Urinary bladder (tissue), 3 donors: ENCODE measurements at regions not wholly inside any gene's neighbourhood (a gene's known extent, or its start where the extent isn't known, plus 50 kb on each side); places are given as distances from the start of the nearest gene placed in this dataset.

Experiments
- DNase-seq: peaks from one replicate; pipeline ENCODE4 v3.0.0-alpha.2; 2015; ENCODE audit errors: extremely low spot score
- H3K27ac ChIP-seq: one replicate; pipeline ENCODE4 v1.5.1; 2013; ENCODE audit warnings: low read depth, mild to moderate bottlenecking, moderate library complexity
- H3K36me3 ChIP-seq: one replicate; pipeline ENCODE4 v1.6.1; 2013; ENCODE audit warnings: mild to moderate bottlenecking, moderate library complexity; ENCODE audit not compliant: insufficient read depth
- H3K4me1 ChIP-seq: one replicate; pipeline ENCODE4 v1.6.1; 2013; ENCODE audit warnings: mild to moderate bottlenecking, moderate library complexity; ENCODE audit not compliant: insufficient read depth
- H3K4me3 ChIP-seq: one replicate; pipeline ENCODE4 v1.5.1; 2013; ENCODE audit warnings: low read depth, low read length
- WGBS: extraction: QIAGEN DNeasy Blood & Tissue Kit; methylation state at CpG from one replicate; pipeline ENCODE4 v1.1.7; 2013; 5-methylcytosine and 5-hydroxymethylcytosine counted together
- donor health status: healthy with polysubstance abuse.
- donor health status: healthy.

GRCh38 chr7:106463851-106464611, 179.2 kb upstream of the NAMPT start:
- WGBS, result 73% methylated on average over 2 of the region's 2 CpGs
- H3K4me1 ChIP-seq, result no peaks in the 10 kb centered on the region
- no peak for DNase-seq
- H3K36me3 ChIP-seq, result no peaks in the 10 kb centered on the region
- no peak overlapping the region for H3K27ac ChIP-seq
- no peak overlapping the region for H3K4me3 ChIP-seq

GRCh38 chr7:106462914-106463482, 178.2 kb upstream of the NAMPT start:
- H3K4me1 ChIP-seq, result no peaks in the 10 kb centered on the region
- 55% methylated on average over 3 of the region's 3 CpGs for WGBS
- no peak overlapping the region for H3K4me3 ChIP-seq
- H3K36me3 ChIP-seq, result no peaks in the 10 kb centered on the region
- no peak overlapping the region for H3K27ac ChIP-seq
- DNase-seq, result no peak

DNA sequence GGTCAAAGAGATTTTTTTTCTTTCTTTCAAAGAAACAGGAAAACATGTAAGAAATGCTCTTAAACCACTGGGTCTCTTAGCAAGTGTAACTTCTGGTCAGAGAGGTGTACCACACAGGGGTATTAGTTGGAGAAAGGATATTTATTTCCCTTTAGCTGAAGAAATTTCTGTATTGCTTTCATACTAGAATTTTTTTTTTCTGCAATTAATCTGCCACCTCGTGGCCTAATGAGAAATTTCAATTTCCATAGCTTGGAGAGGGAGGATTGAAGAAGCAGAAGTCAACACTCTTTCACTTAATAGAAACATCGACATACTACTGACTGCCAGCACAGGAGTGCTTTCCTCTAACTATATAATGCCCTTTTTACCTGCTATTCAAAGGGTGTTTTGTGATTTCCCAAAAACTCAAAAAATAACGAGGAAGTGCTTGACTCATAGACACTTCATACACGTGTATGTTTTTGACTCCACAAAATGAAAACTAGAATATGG, 177.6 kb upstream of the NAMPT start:
- 44% methylated on average over 4 of the region's 4 CpGs for WGBS
- H3K4me1 ChIP-seq, result no peaks in the 10 kb centered on the region
- H3K27ac ChIP-seq, result no peak overlapping the region
- H3K4me3 ChIP-seq, result no peak overlapping the region
- no peaks in the 10 kb centered on the region for H3K36me3 ChIP-seq
- no peak for DNase-seq

- H3K27ac ChIP-seq, result no peak overlapping the region
- no peaks in the 10 kb centered on the region for H3K4me1 ChIP-seq
- DNase-seq, result no peak
- 80% methylated on average over 6 of the region's 6 CpGs for WGBS
- H3K4me3 ChIP-seq, result no peak overlapping the region
- H3K36me3 ChIP-seq, result no peaks in the 10 kb centered on the region
These were observed 176.0 kb upstream of the NAMPT start for GRCh38 chr7:106460792-106461254.

DNA sequence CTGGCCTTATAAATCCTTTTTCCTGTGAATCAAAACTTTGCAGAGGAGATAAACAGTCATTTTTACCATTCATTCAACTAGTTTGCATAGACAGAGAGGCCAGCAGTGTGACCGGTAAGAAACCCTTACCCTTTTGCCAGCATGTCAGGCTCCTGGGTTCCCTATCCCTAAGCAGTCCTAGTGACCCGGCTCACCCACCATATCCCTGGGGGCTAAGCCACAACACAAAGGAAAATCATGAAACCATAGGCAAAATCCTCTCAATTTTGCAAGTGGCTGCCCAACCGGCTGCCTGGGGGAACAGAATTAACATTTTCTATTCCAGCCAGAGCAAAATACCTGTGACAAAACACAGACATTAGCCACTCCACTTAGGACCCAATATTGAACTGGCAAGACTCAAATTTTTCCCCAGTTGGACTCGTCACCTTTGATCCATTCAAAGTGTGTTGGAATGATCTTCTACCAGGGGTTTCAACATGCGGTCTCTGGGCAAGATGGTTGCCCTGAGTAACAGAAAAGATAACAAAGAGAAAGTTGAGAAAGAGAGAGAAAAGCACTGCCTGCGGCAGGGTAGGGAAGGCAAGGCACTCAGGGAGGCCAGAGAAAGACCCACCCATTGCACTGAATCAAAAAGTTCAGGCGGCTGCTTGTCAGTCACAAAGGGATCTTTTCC, 174.8 kb upstream of the NAMPT start:
- no peaks in the 10 kb centered on the region for H3K36me3 ChIP-seq
- no peaks in the 10 kb centered on the region for H3K4me1 ChIP-seq
- DNase-seq, result no peak
- H3K27ac ChIP-seq, result no peak overlapping the region
- 92% methylated on average over 7 of the region's 7 CpGs for WGBS
- H3K4me3 ChIP-seq, result no peak overlapping the region

GRCh38 chr7:106457678-106458077, 172.9 kb upstream of the NAMPT start:
- no peaks in the 10 kb centered on the region for H3K4me1 ChIP-seq
- DNase-seq, result no peak
- 93% methylated on average over 4 of the region's 4 CpGs for WGBS

GRCh38 chr7:106456329-106456728, 171.5 kb upstream of the NAMPT start:
- H3K36me3 ChIP-seq, result no peaks in the 10 kb centered on the region
- H3K4me1 ChIP-seq, result no peaks in the 10 kb centered on the region
- no peak overlapping the region for H3K4me3 ChIP-seq
- no peak overlapping the region for H3K27ac ChIP-seq
- no peak for DNase-seq

More at GRCh38 chr7:106457678-106458077, 172.9 kb upstream of the NAMPT start:
- Histone ChIP-seq H3K4me3 (no peak overlapping the region), H3K27ac (no peak overlapping the region), H3K36me3 (no peaks in the 10 kb centered on the region)

- Histone ChIP-seq H3K4me1 (no peaks in the 10 kb centered on the region), H3K27ac (no peak overlapping the region), H3K36me3 (no peaks in the 10 kb centered on the region), H3K4me3 (no peak overlapping the region)
- DNase-seq, result no peak
- 75% methylated on average over 5 of the region's 5 CpGs for WGBS
These were observed 167.5 kb upstream of the NAMPT start for GRCh38 chr7:106452031-106452851.

- no peaks in the 10 kb centered on the region for H3K4me1 ChIP-seq
- H3K27ac ChIP-seq, result no peak overlapping the region
- DNase-seq, result no peak
- WGBS, result 93% methylated on average over 4 of the region's 4 CpGs
- no peaks in the 10 kb centered on the region for H3K36me3 ChIP-seq
- no peak overlapping the region for H3K4me3 ChIP-seq
These were observed 166.4 kb upstream of the NAMPT start for GRCh38 chr7:106451171-106451570.

GRCh38 chr7:106450716-106451115, 165.9 kb upstream of the NAMPT start:
- no peaks in the 10 kb centered on the region for H3K4me1 ChIP-seq
- DNase-seq, result no peak
- H3K36me3 ChIP-seq, result no peaks in the 10 kb centered on the region
- 63% methylated on average over 3 of the region's 3 CpGs for WGBS
- H3K4me3 ChIP-seq, result no peak overlapping the region
- H3K27ac ChIP-seq, result no peak overlapping the region

GRCh38 chr7:106448992-106449859, 164.4 kb upstream of the NAMPT start:
- H3K4me3 ChIP-seq, result no peak overlapping the region
- H3K36me3 ChIP-seq, result no peaks in the 10 kb centered on the region
- no peak overlapping the region for H3K27ac ChIP-seq
- DNase-seq, result no peak
- 80% methylated on average over 7 of the region's 7 CpGs for WGBS
- no peaks in the 10 kb centered on the region for H3K4me1 ChIP-seq

DNA sequence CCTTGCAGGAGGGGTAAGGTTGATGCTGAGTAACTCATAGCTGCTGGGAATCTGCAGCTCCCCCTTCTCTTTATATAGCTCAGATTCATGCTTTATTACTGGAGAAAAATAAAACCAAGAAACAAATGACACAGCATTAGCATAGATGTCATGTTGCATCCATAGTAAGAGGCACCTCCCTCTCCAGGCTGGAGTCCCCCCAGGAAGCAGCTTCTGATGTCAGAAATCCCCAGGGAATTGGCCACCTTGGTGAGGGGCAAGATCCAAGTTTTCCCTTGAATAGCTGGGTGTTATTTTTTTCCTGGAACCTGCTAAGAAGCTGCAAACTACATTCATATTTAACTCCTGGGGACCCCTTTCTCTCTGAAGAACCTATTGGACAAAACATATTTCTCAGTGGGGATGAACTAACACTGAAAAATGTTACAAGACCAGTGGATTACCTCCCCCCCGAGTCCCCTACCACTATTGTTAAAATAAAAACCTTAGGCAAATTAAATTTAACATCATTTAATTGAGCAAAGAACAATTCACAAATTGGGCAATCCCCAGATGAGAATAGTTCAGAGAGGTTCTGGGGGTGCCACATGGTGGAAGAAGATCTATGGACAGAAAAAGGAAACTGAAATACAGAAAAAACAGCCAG, 163.7 kb upstream of the NAMPT start:
- no peak overlapping the region for H3K27ac ChIP-seq
- H3K4me3 ChIP-seq, result no peak overlapping the region
- no peaks in the 10 kb centered on the region for H3K36me3 ChIP-seq
- WGBS, result 0% methylated on average over 1 of the region's 1 CpG
- DNase-seq, result no peak
- H3K4me1 ChIP-seq, result no peaks in the 10 kb centered on the region
